Tibial artery (tissue), 4 donors: ENCODE measurements at regions not wholly inside any gene's neighbourhood (a gene's known extent, or its start where the extent isn't known, plus 50 kb on each side); places are given as distances from the start of the nearest gene placed in this dataset.

Experiments used
- DNase-seq, 2 donors: peaks; one replicate each; pipeline ENCODE4 v3.0.0-alpha.2; 2019
- H3K27ac ChIP-seq, 2 donors: fragments of 200-600 bp; sonication (generic) in 1 of 2; 1 replicate in 1 of 2; 2 replicates in 1 of 2; pipeline ENCODE4 v1.5.1; 2018 to 2019; ENCODE audit warnings: mild to moderate bottlenecking in 1 of 2
- H3K27me3 ChIP-seq, 2 donors: fragments of 200-600 bp; sonication (generic) in 1 of 2; one replicate each; pipeline versions ENCODE4 v1.5.1 to v1.6.0; 2016 to 2019
- H3K36me3 ChIP-seq, 3 donors: fragments of 200-600 bp; sonication (generic) in 2 of 3; one replicate each; pipeline ENCODE4 v1.5.1; 2016 to 2019; ENCODE audit warnings: mild to moderate bottlenecking in 2 of 3
- H3K4me1 ChIP-seq, 4 donors: fragments of 200-600 bp; sonication (generic) in 2 of 4; 1 replicate in 3 of 4; 2 replicates in 1 of 4; pipeline ENCODE4 v1.5.1; 2016 to 2019
- H3K4me3 ChIP-seq, 2 donors: fragments of 200-600 bp; sonication (generic) in 1 of 2; 1 replicate in 1 of 2; 2 replicates in 1 of 2; pipeline ENCODE4 v1.5.1; 2018 to 2019; ENCODE audit warnings: mild to moderate bottlenecking in 2 of 2
- H3K9me3 ChIP-seq, 3 donors: fragments of 200-600 bp; sonication (generic) in 1 of 3; one replicate each; pipeline ENCODE4 v1.5.1; 2016 to 2019
- intact Hi-C: fragments of 100-400 bp; cut with DNase I; formaldehyde crosslinking; loops from one replicate; pipeline ENCODE4 v1.15.0; 2023; ENCODE audit warnings: low total_unique reads
- TF ChIP-seq, protein P1 (sequence below), 2 experiments: fragments of 200-600 bp in 1 of 2; fragments of 450-650 bp in 1 of 2; IDR thresholded peaks; one replicate each; pipeline ENCODE4 v1.5.1; 2017 to 2019; ENCODE audit warnings: antibody characterized with exemption in 2 of 2, mild to moderate bottlenecking in 1 of 2, moderate library complexity in 1 of 2

DNA sequence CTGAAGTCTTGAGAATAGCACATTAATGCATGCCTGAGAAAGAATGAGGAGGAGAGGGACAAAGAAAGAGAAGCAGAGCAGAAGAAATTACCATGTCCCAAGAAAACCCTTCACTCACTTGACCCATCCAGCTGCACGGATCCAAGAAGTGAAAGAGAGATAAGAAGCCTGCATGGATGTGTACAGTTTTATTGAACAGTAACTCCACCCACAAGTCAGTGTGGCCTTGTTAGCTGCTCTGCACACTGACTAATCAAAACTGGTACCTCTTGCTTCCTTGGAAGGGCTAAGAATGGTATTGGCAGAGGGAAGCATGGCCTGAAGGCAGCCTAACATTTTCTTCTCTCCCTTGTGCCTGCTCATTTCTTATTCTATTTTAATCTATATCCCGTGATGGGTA, 163.9 kb downstream of the SLC7A11 start:
- Histone ChIP-seq H3K4me3 (no peak overlapping the region), H3K4me1 (peaks cover 0 to 8% (median 0%) of the 10 kb centered on the region in 4 donors), H3K36me3 (no peaks in the 10 kb centered on the region), H3K9me3 (no peaks in the 10 kb centered on the region), H3K27me3 (no peaks in the 10 kb centered on the region), H3K27ac (peak overlapping the region; percentile 4 to 27)
- intact Hi-C loops, result no loop called here
- no peak for DNase-seq
- TF ChIP-seq, protein P1, sequence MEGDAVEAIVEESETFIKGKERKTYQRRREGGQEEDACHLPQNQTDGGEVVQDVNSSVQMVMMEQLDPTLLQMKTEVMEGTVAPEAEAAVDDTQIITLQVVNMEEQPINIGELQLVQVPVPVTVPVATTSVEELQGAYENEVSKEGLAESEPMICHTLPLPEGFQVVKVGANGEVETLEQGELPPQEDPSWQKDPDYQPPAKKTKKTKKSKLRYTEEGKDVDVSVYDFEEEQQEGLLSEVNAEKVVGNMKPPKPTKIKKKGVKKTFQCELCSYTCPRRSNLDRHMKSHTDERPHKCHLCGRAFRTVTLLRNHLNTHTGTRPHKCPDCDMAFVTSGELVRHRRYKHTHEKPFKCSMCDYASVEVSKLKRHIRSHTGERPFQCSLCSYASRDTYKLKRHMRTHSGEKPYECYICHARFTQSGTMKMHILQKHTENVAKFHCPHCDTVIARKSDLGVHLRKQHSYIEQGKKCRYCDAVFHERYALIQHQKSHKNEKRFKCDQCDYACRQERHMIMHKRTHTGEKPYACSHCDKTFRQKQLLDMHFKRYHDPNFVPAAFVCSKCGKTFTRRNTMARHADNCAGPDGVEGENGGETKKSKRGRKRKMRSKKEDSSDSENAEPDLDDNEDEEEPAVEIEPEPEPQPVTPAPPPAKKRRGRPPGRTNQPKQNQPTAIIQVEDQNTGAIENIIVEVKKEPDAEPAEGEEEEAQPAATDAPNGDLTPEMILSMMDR (IDR thresholded peaks at IDR 0.05), result no peak

DNA sequence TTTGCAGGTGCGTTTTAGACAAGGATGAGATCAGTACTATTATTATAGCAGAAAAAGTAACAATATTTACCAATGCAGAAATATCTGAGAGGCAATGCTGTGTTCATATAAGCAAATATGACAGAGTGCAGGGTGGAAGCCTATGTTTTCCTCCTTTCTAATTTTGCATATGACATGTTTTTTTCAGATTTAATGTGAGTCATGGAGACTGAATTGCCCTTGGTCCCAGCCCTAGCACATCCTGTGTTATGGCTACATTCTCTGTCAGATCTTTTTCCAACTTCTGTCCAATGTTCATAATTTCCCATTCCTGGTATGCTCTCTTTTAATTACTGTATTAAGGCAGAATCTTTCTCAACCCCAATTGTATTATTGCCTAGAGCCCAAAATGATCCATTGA, 165.6 kb downstream of the SLC7A11 start:
- Histone ChIP-seq H3K36me3 (no peaks in the 10 kb centered on the region), H3K4me3 (no peak overlapping the region), H3K27me3 (no peaks in the 10 kb centered on the region), H3K27ac (no peak overlapping the region), H3K9me3 (no peaks in the 10 kb centered on the region), H3K4me1 (peaks cover 0 to 8% (median 0%) of the 10 kb centered on the region in 4 donors)
- DNase-seq, result no peak
- intact Hi-C loops, result no loop called here
- TF ChIP-seq, protein P1 (IDR thresholded peaks at IDR 0.05), result no peak

DNA sequence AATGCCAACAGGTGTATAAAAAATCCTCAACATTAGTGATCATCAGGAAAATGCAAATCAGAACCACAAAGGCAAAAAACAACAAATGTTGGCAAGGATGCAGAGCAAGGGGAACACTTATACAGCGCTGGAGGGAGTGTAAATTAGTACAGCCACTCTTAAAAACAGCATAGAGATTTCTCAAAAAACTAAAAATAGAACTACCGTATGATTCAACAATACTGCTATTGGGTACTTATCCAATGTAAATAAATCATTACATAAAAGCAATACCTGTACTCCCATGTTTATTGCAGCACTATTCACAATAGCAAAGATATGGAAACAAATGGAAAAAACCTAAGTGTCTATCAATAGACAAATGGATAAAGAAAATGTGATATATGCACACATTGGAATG, 171.3 kb downstream of the SLC7A11 start:
- DNase-seq, result no peak
- H3K27me3 ChIP-seq, result no peaks in the 10 kb centered on the region
- TF ChIP-seq, protein P1 (IDR thresholded peaks at IDR 0.05), result no peak
- no peaks in the 10 kb centered on the region for H3K4me1 ChIP-seq
- H3K4me3 ChIP-seq, result no peak overlapping the region
- H3K36me3 ChIP-seq, result no peaks in the 10 kb centered on the region
- no peaks in the 10 kb centered on the region for H3K9me3 ChIP-seq
- H3K27ac ChIP-seq, result no peak overlapping the region
- intact Hi-C loops, result no loop called here

DNA sequence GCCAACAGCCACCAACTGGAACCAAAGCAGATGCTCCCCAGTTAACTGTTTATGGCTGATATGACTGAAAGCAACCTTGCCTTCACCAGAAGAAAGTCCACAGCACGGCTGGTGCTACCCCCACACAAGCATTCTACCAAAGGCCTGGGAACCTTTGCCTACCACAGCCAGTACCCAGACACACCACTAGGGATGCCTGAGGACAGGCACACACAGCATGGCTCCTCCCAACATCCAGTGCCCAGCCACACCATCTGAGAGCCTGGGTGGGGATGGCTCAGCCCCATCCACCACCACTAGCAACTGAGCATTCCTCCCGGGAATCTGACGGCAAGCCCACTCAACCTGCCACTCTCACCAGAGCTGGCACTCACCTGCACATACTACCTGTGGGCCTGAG, 178.6 kb downstream of the SLC7A11 start:
- TF ChIP-seq, protein P1 (IDR thresholded peaks at IDR 0.05), result no peak
- Histone ChIP-seq H3K4me1 (peaks cover 0 to 11% (median 7%) of the 10 kb centered on the region in 4 donors), H3K9me3 (no peaks in the 10 kb centered on the region), H3K36me3 (no peaks in the 10 kb centered on the region), H3K4me3 (no peak overlapping the region), H3K27me3 (no peaks in the 10 kb centered on the region), H3K27ac (no peak overlapping the region)
- no peak for DNase-seq
- intact Hi-C loops, result no loop called here

DNA sequence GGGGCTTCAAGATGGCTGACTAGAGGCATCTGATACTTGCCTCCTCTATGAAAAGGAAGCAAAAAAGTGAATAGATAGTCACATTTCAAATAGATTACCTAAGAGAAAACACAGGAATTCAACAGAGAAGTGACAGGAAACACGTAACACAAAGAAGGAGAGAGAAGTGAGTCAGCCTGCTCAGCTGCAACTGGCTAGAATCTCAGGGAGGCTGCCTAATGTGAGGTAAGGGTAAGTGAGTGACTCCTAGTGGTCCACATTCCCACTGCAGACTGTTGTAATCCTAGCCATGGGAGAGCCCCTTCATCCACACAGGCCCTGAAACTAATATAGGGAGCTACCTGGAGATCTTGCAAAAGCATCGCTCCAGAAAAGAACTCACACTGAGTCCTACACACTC, 179.2 kb downstream of the SLC7A11 start:
- Histone ChIP-seq H3K27me3 (no peaks in the 10 kb centered on the region), H3K27ac (no peak overlapping the region), H3K4me3 (no peak overlapping the region), H3K36me3 (no peaks in the 10 kb centered on the region), H3K9me3 (no peaks in the 10 kb centered on the region), H3K4me1 (peaks cover 0 to 11% (median 7%) of the 10 kb centered on the region in 4 donors)
- intact Hi-C loops, result no loop called here
- no peak for DNase-seq
- TF ChIP-seq, protein P1 (IDR thresholded peaks at IDR 0.05), result no peak

DNA sequence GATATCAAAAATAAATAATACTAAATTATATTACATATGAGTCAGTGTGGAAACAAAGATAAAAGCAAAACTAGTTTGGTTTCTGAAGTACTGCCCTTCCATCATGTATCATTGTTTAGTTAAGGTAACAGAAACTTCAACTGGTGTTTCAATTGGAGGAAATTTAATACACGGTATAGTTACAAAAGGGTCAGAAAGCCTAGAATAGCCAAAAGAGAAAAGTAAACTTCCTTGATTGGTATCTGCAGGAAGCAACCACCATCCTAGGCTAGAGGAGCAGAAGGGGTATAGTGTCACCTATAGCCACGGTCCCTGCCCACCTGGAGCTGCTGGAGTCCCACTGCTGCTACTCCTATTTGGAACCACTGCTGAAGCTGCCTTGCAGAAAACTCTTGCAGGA, 185.6 kb downstream of the SLC7A11 start:
- no peaks in the 10 kb centered on the region for H3K36me3 ChIP-seq
- TF ChIP-seq, protein P1 (IDR thresholded peaks at IDR 0.05), result no peak
- H3K27me3 ChIP-seq, result no peaks in the 10 kb centered on the region
- DNase-seq, result no peak
- H3K4me3 ChIP-seq, result no peak overlapping the region
- no peaks in the 10 kb centered on the region for H3K9me3 ChIP-seq
- intact Hi-C loops, result no loop called here
- peaks cover 0 to 23% (median 10%) of the 10 kb centered on the region in 4 donors for H3K4me1 ChIP-seq
- no peak overlapping the region for H3K27ac ChIP-seq
